ENCODE measurements at regions not wholly inside any gene's neighbourhood (a gene's known extent, or its start where the extent isn't known, plus 50 kb on each side); places are given as distances from the start of the nearest gene placed in this dataset.

GRCh38 chr7:22555476-22555875 lies 55.5 kb upstream of the STEAP1B start:
- TF ChIP-seq CTCF (conservative IDR thresholded peaks at IDR 0.05 in 1 of 2, IDR thresholded peaks at IDR 0.05 in 1 of 2; ENCODE audit: low read depth in 1 of 2, low read length in 2 of 2) (no peak), EZH2 (IDR thresholded peaks at IDR 0.05; ENCODE audit: low read length, missing control alignments) (no peak)
- H3K4me3 ChIP-seq (replicated peaks in 1 of 4; ENCODE audit: control extremely low read depth in 1 of 4, insufficient read depth in 1 of 4, low read depth in 3 of 4, low read length in 4 of 4) = no peak overlapping the region
- H3K9me3 ChIP-seq (ENCODE audit: control insufficient read depth, insufficient read depth, low read depth, low read length) = no peaks in the 10 kb centered on the region
- no peak overlapping the region for H3K9ac ChIP-seq (ENCODE audit: insufficient read depth, low read length)
- H3K4me1 ChIP-seq (ENCODE audit: control insufficient read depth, extremely low read depth, insufficient read depth, low read length) = peaks cover 3% of the 10 kb centered on the region
- no peak overlapping the region for H3K4me2 ChIP-seq (ENCODE audit: extremely low read depth, insufficient read depth, low read length)
- no peaks in the 10 kb centered on the region for H3K36me3 ChIP-seq (ENCODE audit: control insufficient read depth, insufficient read depth, low read length)
- peaks cover 15% of the 10 kb centered on the region for H3K27me3 ChIP-seq (ENCODE audit: control insufficient read depth, insufficient read depth, low read length)
- H3K79me2 ChIP-seq (ENCODE audit: control insufficient read depth, insufficient read depth, low read length) = no peaks in the 10 kb centered on the region
- H3K27ac ChIP-seq (ENCODE audit: insufficient read depth, low read length) = no peak overlapping the region
- H4K20me1 ChIP-seq (ENCODE audit: control insufficient read depth, extremely low read depth, insufficient read depth, low read length) = no peaks in the 10 kb centered on the region
- H2AFZ ChIP-seq (ENCODE audit: low read length) = no peak overlapping the region
- DNase-seq (ENCODE audit: low read depth in 2 of 2) = no peak

GRCh38 chr7:22554184-22554583 lies 54.2 kb upstream of the STEAP1B start:
- DNase-seq (ENCODE audit: low read depth in 2 of 2) = no peak
- no peaks in the 10 kb centered on the region for H3K79me2 ChIP-seq (ENCODE audit: control insufficient read depth, insufficient read depth, low read length)
- H3K9ac ChIP-seq (ENCODE audit: insufficient read depth, low read length) = no peak overlapping the region
- no peaks in the 10 kb centered on the region for H3K36me3 ChIP-seq (ENCODE audit: control insufficient read depth, insufficient read depth, low read length)
- no peak overlapping the region for H3K4me3 ChIP-seq (replicated peaks in 1 of 4; ENCODE audit: control extremely low read depth in 1 of 4, insufficient read depth in 1 of 4, low read depth in 3 of 4, low read length in 4 of 4)
- H3K27me3 ChIP-seq (ENCODE audit: control insufficient read depth, insufficient read depth, low read length) = peaks cover 22% of the 10 kb centered on the region
- no peaks in the 10 kb centered on the region for H3K4me1 ChIP-seq (ENCODE audit: control insufficient read depth, extremely low read depth, insufficient read depth, low read length)
- no peak overlapping the region for H2AFZ ChIP-seq (ENCODE audit: low read length)
- TF ChIP-seq CTCF (conservative IDR thresholded peaks at IDR 0.05 in 1 of 2, IDR thresholded peaks at IDR 0.05 in 1 of 2; ENCODE audit: low read depth in 1 of 2, low read length in 2 of 2) (no peak), EZH2 (IDR thresholded peaks at IDR 0.05; ENCODE audit: low read length, missing control alignments) (no peak)
- H3K27ac ChIP-seq (ENCODE audit: insufficient read depth, low read length) = no peak overlapping the region
- H3K9me3 ChIP-seq (ENCODE audit: control insufficient read depth, insufficient read depth, low read depth, low read length) = no peaks in the 10 kb centered on the region
- H3K4me2 ChIP-seq (ENCODE audit: extremely low read depth, insufficient read depth, low read length) = no peak overlapping the region
- no peaks in the 10 kb centered on the region for H4K20me1 ChIP-seq (ENCODE audit: control insufficient read depth, extremely low read depth, insufficient read depth, low read length)

- Histone ChIP-seq H3K9ac (ENCODE audit: insufficient read depth, low read length) (no peak overlapping the region), H2AFZ (ENCODE audit: low read length) (no peak overlapping the region), H3K4me3 (replicated peaks in 1 of 4; ENCODE audit: control extremely low read depth in 1 of 4, insufficient read depth in 1 of 4, low read depth in 3 of 4, low read length in 4 of 4) (no peak overlapping the region), H3K4me1 (ENCODE audit: control insufficient read depth, extremely low read depth, insufficient read depth, low read length) (no peaks in the 10 kb centered on the region), H3K27me3 (ENCODE audit: control insufficient read depth, insufficient read depth, low read length) (peaks cover 24% of the 10 kb centered on the region), H3K36me3 (ENCODE audit: control insufficient read depth, insufficient read depth, low read length) (no peaks in the 10 kb centered on the region), H3K4me2 (ENCODE audit: extremely low read depth, insufficient read depth, low read length) (no peak overlapping the region), H3K27ac (ENCODE audit: insufficient read depth, low read length) (no peak overlapping the region), H3K9me3 (ENCODE audit: control insufficient read depth, insufficient read depth, low read depth, low read length) (no peaks in the 10 kb centered on the region), H3K79me2 (ENCODE audit: control insufficient read depth, insufficient read depth, low read length) (no peaks in the 10 kb centered on the region), H4K20me1 (ENCODE audit: control insufficient read depth, extremely low read depth, insufficient read depth, low read length) (no peaks in the 10 kb centered on the region)
- no peak for DNase-seq (ENCODE audit: low read depth in 2 of 2)
- TF ChIP-seq CTCF (conservative IDR thresholded peaks at IDR 0.05 in 1 of 2, IDR thresholded peaks at IDR 0.05 in 1 of 2; ENCODE audit: low read depth in 1 of 2, low read length in 2 of 2) (no peak), EZH2 (IDR thresholded peaks at IDR 0.05; ENCODE audit: low read length, missing control alignments) (no peak)
These were observed 52.0 kb upstream of the STEAP1B start for GRCh38 chr7:22551768-22552513.
